Activated CD4-positive, alpha-beta T cell treated with anti-CD3 and anti-CD28 coated beads for 24 hours (primary cell): ENCODE measurements at regions not wholly inside any gene's neighbourhood (a gene's known extent, or its start where the extent isn't known, plus 50 kb on each side); places are given as distances from the start of the nearest gene placed in this dataset.
"Not testable (repeated sequence)": the region's sequence is repeated elsewhere in the genome, so short reads cannot be mapped to it uniquely, and the experiment has no call there.

Experiments used
- DNase-seq, 2 donors: peaks; one replicate each; pipeline ENCODE4 v3.0.0-alpha.2; 2020; ENCODE audit warnings: low read depth in 2 of 2

- no peak for DNase-seq
Measured at GRCh38 chr15:31178705-31179104, 77.2 kb upstream of the TRPM1 start.

GRCh38 chr15:31179693-31180092, 78.2 kb upstream of the TRPM1 start:
- DNase-seq: no peak

- DNase-seq: no peak
Measured at GRCh38 chr15:31193291-31193690, 91.8 kb upstream of the TRPM1 start.

- DNase-seq: no peak
Measured at GRCh38 chr15:31195871-31196270, 94.3 kb upstream of the TRPM1 start.

GRCh38 chr15:31197497-31198414, 96.2 kb upstream of the TRPM1 start:
- DNase-seq: peak in 1 of 2 donors; percentile 37

- peak in 1 of 2 donors; percentile 47 for DNase-seq
Measured at GRCh38 chr15:31200735-31201151, 99.2 kb upstream of the TRPM1 start.

GRCh38 chr15:31202953-31203352, 101.4 kb upstream of the TRPM1 start:
- DNase-seq: no peak

GRCh38 chr15:31203999-31204398, 102.5 kb upstream of the TRPM1 start:
- DNase-seq: no peak

- DNase-seq: no peak
Measured at GRCh38 chr15:31206386-31207181, 105.1 kb upstream of the TRPM1 start.

GRCh38 chr15:31207246-31207645, 105.7 kb upstream of the TRPM1 start:
- no peak for DNase-seq

GRCh38 chr15:31207861-31208260, 106.3 kb upstream of the TRPM1 start:
- not testable (repeated sequence) for DNase-seq

GRCh38 chr15:31208817-31209216, 107.3 kb upstream of the TRPM1 start:
- no peak for DNase-seq

GRCh38 chr15:31211353-31211752, 109.8 kb upstream of the TRPM1 start:
- DNase-seq: no peak

GRCh38 chr15:31212326-31213080, 111.0 kb upstream of the TRPM1 start:
- DNase-seq: no peak

GRCh38 chr15:31214158-31214863, 112.3 kb upstream of the KLF13 start:
- DNase-seq: no peak

GRCh38 chr15:31214864-31215489, 111.7 kb upstream of the KLF13 start:
- DNase-seq: no peak

- DNase-seq: peak; percentile 79 to 82
Measured at GRCh38 chr15:31215490-31216214, 111.0 kb upstream of the KLF13 start.

- DNase-seq: peak; percentile 20 to 33
Measured at GRCh38 chr15:31216215-31216911, 110.3 kb upstream of the KLF13 start.

- no peak for DNase-seq
Measured at GRCh38 chr15:31217067-31217466, 109.6 kb upstream of the KLF13 start.
